ENCODE measurements at regions not wholly inside any gene's neighbourhood (a gene's known extent, or its start where the extent isn't known, plus 50 kb on each side); places are given as distances from the start of the nearest gene placed in this dataset.
"Not testable (repeated sequence)": the region's sequence is repeated elsewhere in the genome, so short reads cannot be mapped to it uniquely, and the experiment has no call there.

GRCh38 chr5:96101358-96102089 is 139.9 kb upstream of the ELL2 start:
- H3K27ac ChIP-seq: no peak overlapping the region
- TF ChIP-seq CTCF (conservative IDR thresholded peaks at IDR 0.05): no peak

- H3K27ac ChIP-seq: not testable (repeated sequence)
Measured at GRCh38 chr5:96097488-96097887, 135.8 kb upstream of the ELL2 start.

- TF ChIP-seq CTCF (conservative IDR thresholded peaks at IDR 0.05): no peak
- H3K27ac ChIP-seq: no peak overlapping the region
Measured at GRCh38 chr5:96096724-96097123, 135.1 kb upstream of the ELL2 start.

GRCh38 chr5:96094904-96095303 is 133.3 kb upstream of the ELL2 start:
- TF ChIP-seq CTCF (conservative IDR thresholded peaks at IDR 0.05): no peak
- H3K27ac ChIP-seq: no peak overlapping the region

GRCh38 chr5:96093890-96094381 is 132.3 kb upstream of the ELL2 start:
- TF ChIP-seq CTCF (conservative IDR thresholded peaks at IDR 0.05): no peak
- H3K27ac ChIP-seq: no peak overlapping the region

GRCh38 chr5:96093340-96093739 is 131.7 kb upstream of the ELL2 start:
- no peak overlapping the region for H3K27ac ChIP-seq
- TF ChIP-seq CTCF (conservative IDR thresholded peaks at IDR 0.05): no peak

GRCh38 chr5:96091874-96092273 is 130.2 kb upstream of the ELL2 start:
- no peak for TF ChIP-seq CTCF (conservative IDR thresholded peaks at IDR 0.05)
- H3K27ac ChIP-seq: no peak overlapping the region

- H3K27ac ChIP-seq: no peak overlapping the region
Measured at GRCh38 chr5:96090215-96090614, 128.6 kb upstream of the ELL2 start.

More at GRCh38 chr5:96090215-96090614, 128.6 kb upstream of the ELL2 start:
- TF ChIP-seq CTCF (conservative IDR thresholded peaks at IDR 0.05): no peak

Measured in VCaP (cell line).